IMR-90 (cell line): ENCODE measurements at regions not wholly inside any gene's neighbourhood (a gene's known extent, or its start where the extent isn't known, plus 50 kb on each side); places are given as distances from the start of the nearest gene placed in this dataset.

Experiments used
- CEBPB ChIP-seq: IDR thresholded peaks from 2 replicates; pipeline ENCODE4 v1.6.1; 2012; ENCODE audit warnings: low read depth, low read length, improper control_type of control experiment
- FOS ChIP-seq: fragments of 150-350 bp; IDR thresholded peaks from 2 replicates; pipeline ENCODE4 v1.6.1; 2016; ENCODE audit warnings: low read depth, low read length
- MAFK ChIP-seq: IDR thresholded peaks from 2 replicates; pipeline ENCODE4 v1.6.1; 2012; ENCODE audit warnings: low read depth, low read length, improper control_type of control experiment
- NFE2L2 ChIP-seq: fragments of 150-350 bp; IDR thresholded peaks from 2 replicates; pipeline ENCODE4 v1.6.1; 2016; ENCODE audit warnings: low read depth, mild to moderate bottlenecking, low read length
- POLR2A ChIP-seq: IDR thresholded peaks from 2 replicates; pipeline ENCODE4 v1.6.1; 2012; ENCODE audit warnings: mild to moderate bottlenecking, low read depth, low read length
- RAD21 ChIP-seq: IDR thresholded peaks from 2 replicates; pipeline ENCODE4 v1.6.1; 2012; ENCODE audit warnings: low read length, improper control_type of control experiment
- RCOR1 ChIP-seq: IDR thresholded peaks from 2 replicates; pipeline ENCODE4 v1.6.1; 2012; ENCODE audit warnings: mild to moderate bottlenecking, low read length, improper control_type of control experiment; ENCODE audit not compliant: insufficient replicate concordance
- SMC3 ChIP-seq: fragments of 150-350 bp; IDR thresholded peaks from 2 replicates; pipeline ENCODE4 v1.6.1; 2016; ENCODE audit warnings: low read depth, mild to moderate bottlenecking, antibody characterized with exemption, low read length, moderate library complexity
- TF ChIP-seq, protein P1 (sequence below): conservative IDR thresholded peaks from 2 replicates; pipeline ENCODE4 v1.5.1; 2012; ENCODE audit warnings: mild to moderate bottlenecking, low read depth, low read length, improper control_type of control experiment
- TF ChIP-seq, protein P2 (sequence below): fragments of 150-350 bp; IDR thresholded peaks from 2 replicates; pipeline ENCODE4 v1.6.1; 2017; ENCODE audit warnings: mild to moderate bottlenecking, antibody characterized with exemption, low read length, low read depth
- TF ChIP-seq, protein P3 (sequence below): fragments of 150-350 bp; IDR thresholded peaks from 2 replicates; pipeline ENCODE4 v1.6.1; 2016; ENCODE audit warnings: low read depth, mild to moderate bottlenecking, low read length, moderate library complexity, borderline replicate concordance

DNA sequence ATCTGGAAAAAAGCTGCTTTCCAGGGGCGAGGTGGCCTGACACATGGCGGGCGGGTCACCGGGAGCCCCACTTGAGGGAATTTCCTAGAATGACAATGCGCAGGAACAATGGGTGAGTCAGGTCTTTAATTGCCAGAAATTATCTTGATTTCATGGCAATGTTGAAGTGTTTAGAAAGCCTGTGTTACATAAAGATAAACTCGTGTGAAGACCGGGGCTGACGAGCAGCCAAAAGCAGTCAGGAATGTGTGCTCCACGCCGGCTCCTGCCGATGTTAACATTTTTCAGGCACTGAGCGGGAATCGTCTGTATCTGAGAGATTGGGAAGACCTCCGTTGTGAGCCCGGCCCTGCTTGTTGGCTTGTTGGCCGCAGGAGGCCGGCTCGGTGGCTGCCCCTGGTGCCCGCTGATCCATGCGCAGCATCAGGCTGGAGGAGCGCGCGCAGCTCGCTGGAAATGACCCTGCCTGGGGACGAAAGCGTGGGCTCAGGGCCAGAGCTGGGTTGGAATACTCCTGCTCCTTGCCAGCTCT lies 353.1 kb downstream of the FOXL1 start:
- TF ChIP-seq, protein P1, sequence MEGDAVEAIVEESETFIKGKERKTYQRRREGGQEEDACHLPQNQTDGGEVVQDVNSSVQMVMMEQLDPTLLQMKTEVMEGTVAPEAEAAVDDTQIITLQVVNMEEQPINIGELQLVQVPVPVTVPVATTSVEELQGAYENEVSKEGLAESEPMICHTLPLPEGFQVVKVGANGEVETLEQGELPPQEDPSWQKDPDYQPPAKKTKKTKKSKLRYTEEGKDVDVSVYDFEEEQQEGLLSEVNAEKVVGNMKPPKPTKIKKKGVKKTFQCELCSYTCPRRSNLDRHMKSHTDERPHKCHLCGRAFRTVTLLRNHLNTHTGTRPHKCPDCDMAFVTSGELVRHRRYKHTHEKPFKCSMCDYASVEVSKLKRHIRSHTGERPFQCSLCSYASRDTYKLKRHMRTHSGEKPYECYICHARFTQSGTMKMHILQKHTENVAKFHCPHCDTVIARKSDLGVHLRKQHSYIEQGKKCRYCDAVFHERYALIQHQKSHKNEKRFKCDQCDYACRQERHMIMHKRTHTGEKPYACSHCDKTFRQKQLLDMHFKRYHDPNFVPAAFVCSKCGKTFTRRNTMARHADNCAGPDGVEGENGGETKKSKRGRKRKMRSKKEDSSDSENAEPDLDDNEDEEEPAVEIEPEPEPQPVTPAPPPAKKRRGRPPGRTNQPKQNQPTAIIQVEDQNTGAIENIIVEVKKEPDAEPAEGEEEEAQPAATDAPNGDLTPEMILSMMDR: 0 out of 2 replicates have a peak, but pooled peaks have one; percentile 9
- TF ChIP-seq RAD21 (peak; percentile 31), RCOR1 (peak; percentile 33), POLR2A (peak; percentile 50; the same call in 1 of the 2 replicates), MAFK (no peak; the same call in 1 of the 2 replicates), NFE2L2 (0 out of 2 replicates have a peak, but pooled peaks have one; percentile 22), FOS (peak; percentile 73), SMC3 (no peak), CEBPB (peak; percentile 21; the same call in 1 of the 2 replicates)
- TF ChIP-seq, protein P2, sequence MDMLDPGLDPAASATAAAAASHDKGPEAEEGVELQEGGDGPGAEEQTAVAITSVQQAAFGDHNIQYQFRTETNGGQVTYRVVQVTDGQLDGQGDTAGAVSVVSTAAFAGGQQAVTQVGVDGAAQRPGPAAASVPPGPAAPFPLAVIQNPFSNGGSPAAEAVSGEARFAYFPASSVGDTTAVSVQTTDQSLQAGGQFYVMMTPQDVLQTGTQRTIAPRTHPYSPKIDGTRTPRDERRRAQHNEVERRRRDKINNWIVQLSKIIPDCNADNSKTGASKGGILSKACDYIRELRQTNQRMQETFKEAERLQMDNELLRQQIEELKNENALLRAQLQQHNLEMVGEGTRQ: no peak
- TF ChIP-seq, protein P3, sequence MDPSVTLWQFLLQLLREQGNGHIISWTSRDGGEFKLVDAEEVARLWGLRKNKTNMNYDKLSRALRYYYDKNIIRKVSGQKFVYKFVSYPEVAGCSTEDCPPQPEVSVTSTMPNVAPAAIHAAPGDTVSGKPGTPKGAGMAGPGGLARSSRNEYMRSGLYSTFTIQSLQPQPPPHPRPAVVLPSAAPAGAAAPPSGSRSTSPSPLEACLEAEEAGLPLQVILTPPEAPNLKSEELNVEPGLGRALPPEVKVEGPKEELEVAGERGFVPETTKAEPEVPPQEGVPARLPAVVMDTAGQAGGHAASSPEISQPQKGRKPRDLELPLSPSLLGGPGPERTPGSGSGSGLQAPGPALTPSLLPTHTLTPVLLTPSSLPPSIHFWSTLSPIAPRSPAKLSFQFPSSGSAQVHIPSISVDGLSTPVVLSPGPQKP: no peak
